ENCODE measurements at regions not wholly inside any gene's neighbourhood (a gene's known extent, or its start where the extent isn't known, plus 50 kb on each side); places are given as distances from the start of the nearest gene placed in this dataset.

- TF ChIP-seq CTCF (IDR thresholded peaks at IDR 0.05; ENCODE audit: low read depth, low read length, missing input control) (no peak), ATF3 (IDR thresholded peaks at IDR 0.05) (no peak)
These were observed 631.3 kb upstream of the IMPG1 start (continued) for GRCh38 chr6:76703786-76704185.

GRCh38 chr6:76703285-76703684 lies 630.8 kb upstream of the IMPG1 start:
- TF ChIP-seq ZBTB33 (IDR thresholded peaks at IDR 0.05): no peak
- no peak for TF ChIP-seq MAX (IDR thresholded peaks at IDR 0.05)
- no peak for TF ChIP-seq FOXA2 (IDR thresholded peaks at IDR 0.05)
- TF ChIP-seq HNF4A (conservative IDR thresholded peaks at IDR 0.05): no peak
- TF ChIP-seq JUND (IDR thresholded peaks at IDR 0.05): no peak
- no peak for TF ChIP-seq FOXA1 (IDR thresholded peaks at IDR 0.05)
- no peak for TF ChIP-seq RXRA (IDR thresholded peaks at IDR 0.05)
- TF ChIP-seq TAF1 (conservative IDR thresholded peaks at IDR 0.05): no peak
- TF ChIP-seq EGR1 (IDR thresholded peaks at IDR 0.05; ENCODE audit: low read depth in 2 of 2): no peak
- TF ChIP-seq HNF4G (IDR thresholded peaks at IDR 0.05): no peak
- no peak for TF ChIP-seq CTCF (IDR thresholded peaks at IDR 0.05; ENCODE audit: low read depth, low read length, missing input control)
- no peak for TF ChIP-seq SP1 (IDR thresholded peaks at IDR 0.05)
- no peak for TF ChIP-seq REST (IDR thresholded peaks at IDR 0.05)
- 93% methylated on average over 2 of the region's 2 CpGs for WGBS

More at GRCh38 chr6:76703285-76703684, 630.8 kb upstream of the IMPG1 start:
- DNase-seq (ENCODE audit: low spot score): no peak
- Histone ChIP-seq H3K27me3 (ENCODE audit: control insufficient read depth in 4 of 4, insufficient read depth in 4 of 4, low read length in 3 of 4) (no peaks in the 10 kb centered on the region), H3K36me3 (ENCODE audit: control insufficient read depth in 4 of 4, insufficient read depth in 3 of 4, low read depth in 1 of 4, low read length in 3 of 4) (no peaks in the 10 kb centered on the region), H3K4me3 (ENCODE audit: low read depth in 1 of 3, low read length in 3 of 3) (no peak overlapping the region), H3K4me1 (ENCODE audit: control insufficient read depth in 4 of 4, insufficient read depth in 4 of 4, low read length in 3 of 4) (no peaks in the 10 kb centered on the region), H3K9me3 (ENCODE audit: control insufficient read depth in 4 of 4, low read length in 3 of 4) (no peaks in the 10 kb centered on the region), H3K9ac (ENCODE audit: low read depth in 1 of 2, low read length in 2 of 2) (no peak overlapping the region), H3K27ac (ENCODE audit: low read depth in 1 of 2, low read length in 2 of 2) (no peak overlapping the region)

All from liver (tissue), 8 donors.